Caki2 (cell line): ENCODE measurements at regions not wholly inside any gene's neighbourhood (a gene's known extent, or its start where the extent isn't known, plus 50 kb on each side); places are given as distances from the start of the nearest gene placed in this dataset.
"Not testable (repeated sequence)": the region's sequence is repeated elsewhere in the genome, so short reads cannot be mapped to it uniquely, and the experiment has no call there.

Source experiments
- DNase-seq: peaks from one replicate; pipeline ENCODE4 v3.0.0-alpha.2; 2015; ENCODE audit warnings: low read depth
- in situ Hi-C: cut with HindIII; loops from 2 replicates; pipeline ENCODE4 v1.10.0; 2016; ENCODE audit warnings: low sequenced_read_pairs, low pct_unique_long_range_greater_than_20kb, mixed read lengths

DNA sequence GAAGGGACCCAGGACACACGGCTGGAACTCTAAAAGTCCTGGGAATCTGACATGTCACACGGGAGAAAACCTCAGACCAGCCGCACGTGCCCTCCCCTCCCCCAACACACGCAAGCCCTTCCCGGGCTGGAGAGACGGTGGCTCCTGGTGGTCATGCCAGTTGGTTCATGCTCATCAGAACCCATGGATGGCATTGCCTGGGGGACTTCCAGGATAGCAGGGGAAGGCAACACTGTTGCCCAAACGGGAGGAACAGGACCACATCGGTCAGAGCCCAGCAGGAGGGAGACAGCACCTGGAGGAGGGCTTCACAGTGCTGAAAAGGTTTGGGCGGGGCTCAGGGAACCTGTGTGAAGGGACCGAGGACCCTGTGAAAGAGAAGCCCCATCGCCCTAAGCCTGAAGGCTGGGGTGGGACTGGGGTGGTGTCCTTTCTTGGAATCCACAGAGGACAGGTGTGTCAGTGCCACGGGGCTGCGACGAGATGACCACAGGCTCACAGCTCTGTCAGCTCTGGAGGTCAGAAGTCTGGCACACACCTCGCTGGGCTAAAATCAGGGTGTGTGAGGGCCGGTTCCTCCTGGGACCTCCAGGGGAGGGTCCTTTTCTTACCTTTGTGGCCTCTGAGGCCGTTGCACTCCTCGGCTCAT lies 151.7 kb upstream of the ZNF469 start:
- in situ Hi-C loops, DNase-seq: not testable (repeated sequence)

DNA sequence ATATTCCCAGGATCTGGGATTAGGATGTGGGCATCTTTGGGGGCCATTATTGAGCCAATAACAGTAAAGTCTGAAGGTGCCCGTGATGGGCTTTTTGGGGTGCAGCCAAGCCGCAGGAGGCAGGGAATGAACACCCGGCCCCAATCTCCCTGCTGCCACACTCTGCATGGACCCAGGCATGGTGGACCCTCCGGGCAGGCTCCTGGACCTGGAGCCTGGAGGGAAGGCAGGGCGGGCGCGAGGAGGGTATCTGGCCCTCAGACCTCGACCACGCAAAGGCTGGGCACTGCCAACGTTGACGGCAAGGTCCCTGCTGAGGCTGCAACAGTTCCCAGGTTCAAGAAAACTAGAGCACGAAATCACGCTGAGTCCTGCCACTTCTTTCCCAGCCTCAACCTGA lies 150.9 kb upstream of the ZNF469 start:
- in situ Hi-C loops, DNase-seq: not testable (repeated sequence)

DNA sequence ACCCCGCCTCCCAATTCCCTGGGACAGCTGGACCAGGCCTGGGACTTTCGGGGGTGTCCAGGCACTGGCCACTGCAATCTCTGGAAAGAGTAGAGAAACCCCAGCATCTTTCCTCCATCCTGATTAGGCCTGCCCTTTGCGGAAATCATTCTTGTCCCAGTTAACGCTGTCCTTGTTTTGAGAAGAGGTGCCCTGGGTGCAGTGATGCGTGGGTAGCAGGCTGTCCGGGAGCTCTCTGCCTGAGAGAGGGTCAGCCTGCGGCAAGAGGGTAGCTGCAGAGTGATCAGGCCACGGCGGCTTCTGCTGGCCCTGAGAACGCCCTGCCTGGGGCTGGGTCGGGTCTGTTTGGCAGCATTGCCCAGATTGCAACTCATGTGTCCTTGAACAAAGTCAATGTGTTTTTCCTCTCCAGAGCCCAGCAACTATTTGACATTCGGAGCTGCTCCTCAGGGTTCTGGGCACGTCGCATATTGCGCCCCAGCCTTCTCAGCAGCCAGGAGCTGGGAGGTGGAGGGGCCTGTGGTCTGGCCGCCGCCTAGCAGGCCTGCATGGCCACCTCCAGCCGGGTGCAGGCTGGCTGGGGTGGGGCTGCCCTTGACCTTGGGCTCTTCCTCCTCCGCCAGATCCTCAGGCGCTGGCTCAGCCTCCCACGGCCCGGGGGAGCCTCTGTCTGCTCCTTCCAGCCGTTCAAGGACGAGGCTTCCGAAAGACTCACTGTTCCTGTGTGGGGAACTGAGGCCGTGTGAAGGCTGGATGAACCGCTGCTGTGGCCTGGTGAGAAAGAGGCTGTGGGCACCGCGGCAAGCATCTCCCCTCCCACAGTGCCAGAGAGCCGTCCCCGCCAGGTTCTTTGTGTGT lies 150.1 kb upstream of the ZNF469 start:
- in situ Hi-C loops, DNase-seq: not testable (repeated sequence)

DNA sequence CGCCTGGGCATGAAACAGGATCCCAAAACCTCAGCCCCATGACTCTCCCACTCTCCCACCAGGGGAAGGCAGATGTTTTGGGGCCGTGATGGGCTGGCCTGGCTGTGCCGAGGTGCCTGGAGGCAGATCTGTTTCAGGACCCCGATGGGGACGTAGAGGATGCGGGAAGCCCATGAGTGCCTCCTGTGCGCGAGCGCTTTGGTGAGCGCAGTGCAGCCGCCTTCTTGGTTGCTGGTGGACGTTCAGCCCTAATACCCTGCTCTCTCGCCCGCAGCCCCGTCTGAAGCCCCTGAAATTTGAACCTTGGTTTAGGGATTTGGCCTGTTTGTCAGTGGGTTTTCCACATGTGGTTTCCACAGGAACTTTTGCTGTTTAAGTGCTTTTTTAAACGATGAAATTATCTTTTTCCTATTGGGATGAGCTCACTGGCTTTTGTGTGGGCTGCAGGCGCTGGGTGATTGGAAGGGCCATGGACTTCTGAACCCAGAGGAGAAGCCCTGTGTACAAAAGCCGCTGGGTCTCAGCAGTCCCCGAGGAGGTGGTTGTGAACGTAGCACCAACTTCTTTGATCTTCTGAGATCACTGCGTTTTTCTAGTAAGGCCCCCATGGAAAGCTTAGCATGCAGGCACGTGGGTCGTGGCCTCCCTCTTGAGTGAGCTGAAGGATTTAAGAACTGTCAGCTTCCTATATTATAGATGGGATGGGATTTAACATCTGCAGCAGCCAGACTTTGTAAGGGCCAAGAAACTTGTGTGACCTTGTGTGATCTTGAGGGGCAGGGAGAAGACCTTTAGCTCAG lies 148.9 kb upstream of the ZNF469 start:
- in situ Hi-C loops, DNase-seq: not testable (repeated sequence)

DNA sequence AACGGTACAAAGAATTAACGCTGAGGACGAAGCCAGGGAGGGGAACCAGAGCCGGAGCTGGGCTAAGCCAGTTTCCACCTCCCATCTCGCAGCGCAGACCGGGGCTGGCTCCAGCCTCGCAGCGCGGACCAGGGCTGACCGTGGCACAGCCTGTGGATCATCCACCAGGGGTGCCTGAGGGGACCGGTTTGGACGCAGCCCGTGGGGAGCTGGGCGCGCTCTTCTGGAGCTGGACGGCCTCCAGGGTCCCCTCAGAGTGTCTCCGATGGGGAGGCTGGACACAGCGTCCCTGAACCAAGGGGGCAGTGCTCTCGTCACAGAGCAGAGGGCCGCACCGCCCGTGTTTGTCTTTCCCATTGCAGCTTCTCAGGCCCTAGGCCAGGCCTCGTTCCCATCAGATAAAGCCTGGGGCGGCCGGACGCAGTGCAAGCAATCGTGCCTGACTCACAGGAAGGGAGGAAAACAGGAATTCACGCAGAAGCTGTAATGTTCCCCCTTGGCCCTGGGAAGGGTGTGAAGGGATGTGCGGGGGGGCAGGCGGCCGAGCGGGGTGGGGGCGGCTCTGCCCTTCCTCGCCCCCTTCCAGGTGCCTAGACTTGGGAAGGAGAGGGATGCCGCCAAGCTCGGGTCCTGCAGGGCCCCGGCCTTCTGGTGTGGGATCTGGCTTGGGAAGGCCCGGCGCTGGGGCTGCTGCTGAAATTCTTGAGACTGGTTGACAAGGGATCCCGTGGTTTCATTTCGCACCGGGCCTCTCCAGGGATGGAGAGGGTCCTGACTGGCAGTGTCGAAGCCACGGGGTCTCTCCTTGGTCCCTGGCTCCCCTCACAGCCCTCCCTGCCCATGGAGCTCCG lies 148.1 kb upstream of the ZNF469 start:
- DNase-seq, in situ Hi-C loops: not testable (repeated sequence)

DNA sequence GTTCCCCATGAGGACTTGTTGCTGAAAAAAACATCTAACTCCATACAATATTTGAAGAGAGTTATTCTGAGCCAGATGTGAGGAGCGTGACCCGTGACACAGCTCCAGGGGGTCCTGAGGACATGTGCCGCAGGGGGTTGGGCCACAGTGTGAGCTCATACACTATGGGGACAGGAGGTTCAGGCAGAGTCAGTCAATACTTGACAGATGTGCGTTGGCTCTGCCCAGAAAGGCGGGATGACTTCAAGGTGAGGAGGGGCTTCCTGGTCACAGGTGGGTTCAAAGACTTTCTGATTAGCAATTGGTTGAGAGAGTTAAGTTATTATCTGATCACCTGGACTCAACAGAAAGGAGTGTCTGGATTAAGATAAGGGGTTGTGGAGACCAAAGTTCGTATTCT lies 147.1 kb upstream of the ZNF469 start:
- DNase-seq, in situ Hi-C loops: not testable (repeated sequence)

GRCh38 chr16:88236229-88236628 lies 146.5 kb upstream of the ZNF469 start:
- DNase-seq, in situ Hi-C loops: not testable (repeated sequence)

GRCh38 chr16:88237314-88237713 lies 145.4 kb upstream of the ZNF469 start:
- DNase-seq, in situ Hi-C loops: not testable (repeated sequence)

DNA sequence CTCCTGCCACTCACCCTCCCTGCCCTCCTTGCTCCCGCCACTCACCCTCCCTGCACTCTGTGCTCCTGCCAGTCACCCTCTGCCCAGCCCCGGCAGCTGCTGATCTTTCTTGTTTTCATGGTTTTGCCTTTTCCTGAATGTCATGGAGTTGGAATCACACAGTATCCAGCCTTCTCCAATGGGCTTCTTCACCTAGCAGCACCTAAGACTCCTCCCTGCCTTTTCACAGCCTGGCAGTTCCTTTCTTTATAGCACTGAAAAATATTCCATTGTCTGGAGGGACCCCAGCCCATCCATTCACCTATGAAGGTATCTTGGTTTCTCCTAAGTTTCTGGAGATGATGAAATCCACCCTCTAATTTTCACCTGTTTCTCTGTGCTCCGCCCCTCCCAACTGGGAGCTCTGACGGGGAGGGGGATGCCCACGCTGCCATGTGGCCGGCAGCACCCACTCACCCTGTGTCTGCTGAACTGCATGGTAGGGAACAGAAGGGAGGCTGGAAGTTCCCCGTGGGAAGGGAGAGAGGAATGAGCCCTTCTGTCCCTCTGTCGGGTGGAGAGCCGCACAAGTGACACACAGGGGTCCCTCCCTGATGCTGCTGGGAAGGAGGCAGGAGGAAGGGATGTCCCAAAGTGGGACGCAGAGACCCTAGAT lies 144.9 kb upstream of the ZNF469 start:
- DNase-seq, in situ Hi-C loops: not testable (repeated sequence)

GRCh38 chr16:88238732-88239274 lies 144.0 kb upstream of the ZNF469 start:
- in situ Hi-C loops: not testable (repeated sequence)
- DNase-seq: peak; percentile 96

DNA sequence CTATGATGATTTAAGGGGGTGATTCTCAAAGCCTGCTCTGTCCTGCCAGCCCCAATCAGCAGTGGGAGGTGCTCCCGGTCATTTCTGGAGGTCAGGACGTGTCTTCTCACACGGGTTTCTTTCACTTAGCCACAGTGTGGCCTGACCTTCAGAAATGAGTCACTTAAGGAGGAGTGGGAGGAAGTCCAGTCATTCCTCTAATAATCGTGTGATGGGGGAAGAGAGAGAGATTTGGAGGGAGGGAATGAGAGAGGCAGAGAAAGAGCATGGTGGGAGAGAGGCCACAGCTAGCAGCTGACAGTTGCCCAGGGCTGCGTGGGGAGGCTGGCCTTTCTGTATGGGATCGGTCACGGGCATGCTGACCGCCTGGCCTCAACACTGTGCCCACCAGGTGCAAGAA lies 142.6 kb upstream of the ZNF469 start:
- in situ Hi-C loops: not testable (repeated sequence)
- peak; percentile 76 for DNase-seq

- in situ Hi-C loops, DNase-seq: not testable (repeated sequence)
These were observed 142.0 kb upstream of the ZNF469 start for GRCh38 chr16:88240776-88241175.

GRCh38 chr16:88241404-88242311 lies 141.1 kb upstream of the ZNF469 start:
- DNase-seq, in situ Hi-C loops: not testable (repeated sequence)

GRCh38 chr16:88242312-88243295 lies 140.2 kb upstream of the ZNF469 start:
- in situ Hi-C loops: not testable (repeated sequence)
- peak; percentile 97 for DNase-seq

DNA sequence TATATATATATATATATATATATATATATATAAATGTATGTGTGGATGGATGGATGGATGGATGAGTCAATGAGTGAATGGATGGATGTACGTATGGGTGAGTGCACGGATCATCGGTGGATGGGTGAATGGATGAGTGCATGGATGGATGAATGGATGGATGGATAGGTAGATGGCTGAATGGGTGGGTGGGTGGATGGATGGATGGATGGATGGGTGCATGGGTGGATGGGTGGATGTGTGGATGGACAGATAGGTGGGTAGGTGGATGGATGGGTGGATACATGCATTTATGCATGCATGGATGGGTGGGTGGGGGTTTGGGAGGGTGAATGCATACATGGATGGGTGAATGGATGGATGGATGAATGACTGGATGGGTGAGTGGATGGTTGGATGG lies 138.8 kb upstream of the ZNF469 start:
- in situ Hi-C loops, DNase-seq: not testable (repeated sequence)
